K562 (cell line): ENCODE measurements at regions not wholly inside any gene's neighbourhood (a gene's known extent, or its start where the extent isn't known, plus 50 kb on each side); places are given as distances from the start of the nearest gene placed in this dataset.

ENCODE experiments used
- ATAC-seq: fragments of 200-7000 bp; cut with Tn5 transposase; 3 replicates; pipeline ENCODE4 v1.9.1; 2020; ENCODE audit warnings: moderate library complexity
- BruUV-seq: library from RNA; stranded (reverse); fragments of 400-500 nt; replicated peaks from 2 replicates; lab custom pipeline; 2021; lab: Mats Ljungman, UMichigan
- CTCF ChIA-PET: fragments of 300-600 bp; formaldehyde crosslinking; extraction: SDS; loops from one replicate; lab custom pipeline; 2021; ENCODE audit warnings: low intra/inter-chr PET ratio; lab: Yijun Ruan, JAX
- POLR2A ChIA-PET: fragments of 300-600, 350-650 bp; sonication (Branson Sonifier 250); formaldehyde crosslinking; extraction: SDS; loops from one replicate; lab custom pipeline; 2021; ENCODE audit warnings: antibody characterized with exemption, inconsistent platforms; lab: Yijun Ruan, JAX
- DNase-seq, 4 experiments: peaks; one replicate each; pipeline versions ENCODE4 v3.0.0 to v3.0.0-alpha.2; 2011 to 2018; ENCODE audit warnings: low spot score in 3 of 4, mixed read lengths in 3 of 4; ENCODE audit errors: extremely low read depth in 1 of 4
- FAIRE-seq: peaks from 2 replicates; lab custom pipeline; 2011; peaks lifted over from hg19 to GRCh38; lab: Jason Lieb, UNC
- H2AFZ ChIP-seq: 2 replicates; pipeline ENCODE4 v1.6.0; 2011; ENCODE audit warnings: low read depth, low read length, control low read depth, inconsistent platforms
- H3K27ac ChIP-seq: fragments of 200-600 bp; 3 replicates; pipeline ENCODE4 v1.8.0; 2011; ENCODE audit warnings: low read depth, mild to moderate bottlenecking, control low read depth, inconsistent platforms, low read length, moderate library complexity, mixed read lengths; ENCODE audit errors: extremely low read depth
- H3K27me3 ChIP-seq, 2 experiments: fragments of 300-600 bp in 1 of 2; 2 replicates in 1 of 2; 3 replicates in 1 of 2; pipeline versions ENCODE4 v1.6.0 to v1.8.0; 2011; ENCODE audit warnings: inconsistent platforms in 2 of 2, low read length in 2 of 2, mild to moderate bottlenecking in 1 of 2, mixed read lengths in 1 of 2, moderate library complexity in 1 of 2; ENCODE audit not compliant: control insufficient read depth in 2 of 2, insufficient read depth in 2 of 2
- H3K36me3 ChIP-seq: fragments of 300-600 bp; 3 replicates; pipeline ENCODE4 v1.8.0; 2011; ENCODE audit warnings: mild to moderate bottlenecking, low read length, inconsistent platforms; ENCODE audit not compliant: control insufficient read depth, insufficient read depth
- H3K4me1 ChIP-seq, 2 experiments: fragments of 200-600 bp in 1 of 2; replicated peaks in 1 of 2; 2 replicates in 1 of 2; 3 replicates in 1 of 2; pipeline versions ENCODE4 v1.5.1 to v1.8.0; 2011; ENCODE audit warnings: inconsistent platforms in 2 of 2, low read length in 2 of 2, mild to moderate bottlenecking in 1 of 2, mixed read lengths in 1 of 2, moderate library complexity in 1 of 2; ENCODE audit not compliant: control insufficient read depth in 2 of 2, insufficient read depth in 2 of 2
- H3K4me2 ChIP-seq: 2 replicates; pipeline ENCODE4 v1.6.1; 2011; ENCODE audit warnings: low read length, control low read depth, inconsistent platforms, mixed read lengths; ENCODE audit not compliant: insufficient read depth
- H3K4me3 ChIP-seq: fragments of 200-600 bp; sonication (generic), shearing (Covaris generic); 2 replicates; pipeline ENCODE4 v1.5.1; 2016; ENCODE audit warnings: control low read depth, inconsistent platforms
- H3K79me2 ChIP-seq: fragments of 200-600 bp; 3 replicates; pipeline ENCODE4 v1.8.0; 2011; ENCODE audit warnings: low read length, inconsistent platforms; ENCODE audit not compliant: control insufficient read depth, insufficient read depth
- H3K9ac ChIP-seq, 2 experiments: 2 replicates each; pipeline versions ENCODE4 v1.6.0 to v1.6.1; 2011; ENCODE audit warnings: low read depth in 2 of 2, low read length in 2 of 2, control low read depth in 1 of 2, inconsistent platforms in 1 of 2, mild to moderate bottlenecking in 1 of 2, mixed read lengths in 1 of 2; ENCODE audit not compliant: insufficient read depth in 1 of 2
- H3K9me1 ChIP-seq: one replicate; pipeline ENCODE4 v1.6.0; 2011; ENCODE audit warnings: inconsistent platforms, mild to moderate bottlenecking, low read length, moderate library complexity; ENCODE audit not compliant: control insufficient read depth, insufficient read depth
- H3K9me3 ChIP-seq: replicated peaks from 2 replicates; pipeline ENCODE4 v1.5.1; 2011; ENCODE audit warnings: low read depth, low read length, inconsistent platforms; ENCODE audit not compliant: control insufficient read depth, insufficient read depth
- H4K20me1 ChIP-seq: replicated peaks from 2 replicates; pipeline ENCODE4 v1.6.1; 2011; ENCODE audit warnings: low read length, inconsistent platforms, mixed read lengths; ENCODE audit not compliant: control insufficient read depth, insufficient read depth
- CTBP1 ChIP-seq: fragments of 450-650 bp; IDR thresholded peaks from 2 replicates; pipeline ENCODE4 v1.6.1; 2016; ENCODE audit warnings: borderline replicate concordance
- GATAD2B ChIP-seq: fragments of 450-650 bp; IDR thresholded peaks from 2 replicates; pipeline ENCODE4 v1.6.1; 2017; ENCODE audit warnings: mild to moderate bottlenecking, borderline replicate concordance
- MEF2D ChIP-seq: conservative IDR thresholded peaks from 2 replicates; pipeline ENCODE4 v1.6.1; 2016; ENCODE audit warnings: low read depth, missing genetic modification characterization, missing compliant biosample characterization
- TBP ChIP-seq: optimal IDR thresholded peaks from 2 replicates; pipeline ENCODE3; 2011; ENCODE audit warnings: low read depth, low read length, improper control_type of control experiment
- ZFPM2 ChIP-seq: fragments of 250-450 bp; sonication (Bioruptor Pico); IDR thresholded peaks from 2 replicates; pipeline ENCODE4 v1.5.1; 2022; ENCODE audit warnings: mild to moderate bottlenecking
- ZNF133 ChIP-seq: fragments of 250-450 bp; sonication (Bioruptor Pico); IDR thresholded peaks from 2 replicates; pipeline ENCODE4 v1.4.0; 2020; ENCODE audit warnings: mild to moderate bottlenecking
- ZNF23 ChIP-seq: fragments of 250-450 bp; sonication (Bioruptor Pico); IDR thresholded peaks from 2 replicates; pipeline ENCODE4 v1.4.0; 2020; ENCODE audit warnings: mild to moderate bottlenecking
- ZNF668 ChIP-seq: fragments of 250-450 bp; sonication (Bioruptor Pico); IDR thresholded peaks from 2 replicates; pipeline ENCODE4 v1.8.0; 2022; ENCODE audit warnings: mild to moderate bottlenecking, inconsistent platforms
- ZNF717 ChIP-seq: fragments of 250-450 bp; sonication (Bioruptor Pico); IDR thresholded peaks from 2 replicates; pipeline ENCODE4 v1.5.0; 2021
- WGBS: fragments of 100-300 bp; shearing (Covaris generic); methylation state at CpG from one replicate; pipeline ENCODE4 v1.1.6; 2016; ENCODE audit warnings: low coverage, mixed read lengths; ENCODE audit not compliant: insufficient coverage; ENCODE audit errors: missing lambda C conversion rate; 5-methylcytosine and 5-hydroxymethylcytosine counted together
- in situ Hi-C: fragments of 300-500 bp; cut with MboI; formaldehyde crosslinking; loops from 4 replicates; pipeline ENCODE4 v1.15.0; 2018; ENCODE audit warnings: inconsistent platforms, mixed read lengths
- intact Hi-C: fragments of 100-400 bp; cut with micrococcal nuclease; formaldehyde crosslinking; loops from 2 replicates; pipeline ENCODE4 v1.14.2; 2022
- TF ChIP-seq, protein P1 (sequence below), 2 experiments: fragments of 450-650 bp in 1 of 2; sonication (generic) in 1 of 2; formaldehyde crosslinking in 1 of 2; IDR thresholded peaks in 1 of 2; conservative IDR thresholded peaks in 1 of 2; 2 replicates each; pipeline versions ENCODE4 v1.6.1 to v1.8.1; 2016 to 2023; ENCODE audit warnings: mild to moderate bottlenecking in 2 of 2, moderate library complexity in 2 of 2, inconsistent platforms in 1 of 2, missing genetic modification reagents in 1 of 2
- TF ChIP-seq, protein P2 (sequence below): sonication (generic); formaldehyde crosslinking; IDR thresholded peaks from 2 replicates; pipeline ENCODE4 v1.8.0; 2022; ENCODE audit warnings: mild to moderate bottlenecking, missing genetic modification reagents

DNA sequence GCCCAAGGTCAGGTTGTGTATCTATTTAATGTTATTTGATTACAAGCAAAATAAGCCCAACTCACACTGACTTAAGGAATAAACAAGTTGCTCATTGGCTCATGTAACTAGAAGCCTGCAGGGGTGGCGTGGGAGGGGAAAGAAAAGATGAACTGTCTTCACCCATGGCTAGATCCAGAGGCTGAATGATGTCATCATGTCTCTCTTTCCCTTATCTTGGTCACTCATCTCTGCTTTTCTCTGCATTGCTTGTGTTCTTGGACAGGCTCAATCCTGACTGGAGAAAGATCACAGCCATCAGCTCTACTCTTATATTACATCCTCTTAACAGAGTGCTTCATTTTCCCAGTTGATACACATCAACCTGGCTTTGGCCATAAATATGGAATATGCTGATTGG is 290.0 kb upstream of the DIAPH2 start:
- H3K9me3 ChIP-seq: no peaks in the 10 kb centered on the region
- DNase-seq: no peak
- H3K4me3 ChIP-seq: no peak overlapping the region
- no peak overlapping the region for H2AFZ ChIP-seq
- no peak for ATAC-seq
- no peak for FAIRE-seq
- no TSS peak for BruUV-seq
- no peaks in the 10 kb centered on the region for H3K4me1 ChIP-seq
- in situ Hi-C loops (no loop called here), intact Hi-C loops (no loop called here)
- H3K9me1 ChIP-seq: no peaks in the 10 kb centered on the region
- POLR2A ChIA-PET: no interaction called here
- WGBS: 0% methylated on average over 1 of the region's 1 CpG
- H3K36me3 ChIP-seq: no peaks in the 10 kb centered on the region
- no peak for TF ChIP-seq MEF2D
- TF ChIP-seq, protein P1, sequence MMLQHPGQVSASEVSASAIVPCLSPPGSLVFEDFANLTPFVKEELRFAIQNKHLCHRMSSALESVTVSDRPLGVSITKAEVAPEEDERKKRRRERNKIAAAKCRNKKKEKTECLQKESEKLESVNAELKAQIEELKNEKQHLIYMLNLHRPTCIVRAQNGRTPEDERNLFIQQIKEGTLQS (IDR thresholded peaks at IDR 0.05): 0 out of 2 replicates have a peak, but pooled peaks have one; percentile 15
- TF ChIP-seq, protein P1 (CRISPR knock-in tag; conservative IDR thresholded peaks at IDR 0.05): no peak
- no peak overlapping the region for H3K9ac ChIP-seq
- H3K27me3 ChIP-seq: no peaks in the 10 kb centered on the region
- no peaks in the 10 kb centered on the region for H3K79me2 ChIP-seq
- H3K4me2 ChIP-seq: no peak overlapping the region
- CTCF ChIA-PET: no interaction called here
- no peak overlapping the region for H3K27ac ChIP-seq
- H4K20me1 ChIP-seq: no peaks in the 10 kb centered on the region

DNA sequence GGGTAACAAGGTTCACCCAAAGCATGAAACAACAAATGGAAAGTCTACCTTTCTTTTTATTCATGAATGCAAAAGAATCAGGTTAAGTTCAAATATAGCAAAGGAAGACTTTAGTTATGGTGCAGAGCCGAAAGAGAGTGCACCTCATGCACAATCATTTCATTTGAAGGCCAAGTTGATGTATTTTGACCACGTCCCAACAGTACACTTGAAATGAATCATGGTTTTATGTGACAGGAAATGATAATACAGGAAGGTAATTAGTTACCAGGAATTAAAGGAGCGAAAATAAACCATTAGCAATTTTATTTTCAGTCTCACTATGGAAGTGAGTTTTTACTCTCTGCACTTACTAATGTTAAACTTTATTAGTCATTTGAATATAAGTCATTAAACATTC is 281.2 kb upstream of the DIAPH2 start:
- H3K79me2 ChIP-seq: no peaks in the 10 kb centered on the region
- no peaks in the 10 kb centered on the region for H3K36me3 ChIP-seq
- no peaks in the 10 kb centered on the region for H3K27me3 ChIP-seq
- no peaks in the 10 kb centered on the region for H3K9me3 ChIP-seq
- BruUV-seq: no TSS peak
- H3K27ac ChIP-seq: no peak overlapping the region
- POLR2A ChIA-PET: no interaction called here
- no peaks in the 10 kb centered on the region for H3K9me1 ChIP-seq
- no peak for DNase-seq
- intact Hi-C loops: no loop called here
- no peak overlapping the region for H3K9ac ChIP-seq
- ATAC-seq: no peak
- H2AFZ ChIP-seq: no peak overlapping the region
- CTCF ChIA-PET: no interaction called here
- H3K4me2 ChIP-seq: no peak overlapping the region
- 0% methylated on average over 3 of the region's 3 CpGs for WGBS
- FAIRE-seq: no peak
- H3K4me1 ChIP-seq: no peaks in the 10 kb centered on the region
- in situ Hi-C loops: no loop called here
- no peaks in the 10 kb centered on the region for H4K20me1 ChIP-seq
- H3K4me3 ChIP-seq: no peak overlapping the region
- TF ChIP-seq ZFPM2 (no peak), CTBP1 (no peak), TBP (no peak), ZNF133 (CRISPR knock-in tag) (no peak), ZNF717 (no peak), GATAD2B (no peak), ZNF23 (CRISPR knock-in tag) (no peak), ZNF668 (CRISPR knock-in tag) (no peak)
- TF ChIP-seq, protein P2, sequence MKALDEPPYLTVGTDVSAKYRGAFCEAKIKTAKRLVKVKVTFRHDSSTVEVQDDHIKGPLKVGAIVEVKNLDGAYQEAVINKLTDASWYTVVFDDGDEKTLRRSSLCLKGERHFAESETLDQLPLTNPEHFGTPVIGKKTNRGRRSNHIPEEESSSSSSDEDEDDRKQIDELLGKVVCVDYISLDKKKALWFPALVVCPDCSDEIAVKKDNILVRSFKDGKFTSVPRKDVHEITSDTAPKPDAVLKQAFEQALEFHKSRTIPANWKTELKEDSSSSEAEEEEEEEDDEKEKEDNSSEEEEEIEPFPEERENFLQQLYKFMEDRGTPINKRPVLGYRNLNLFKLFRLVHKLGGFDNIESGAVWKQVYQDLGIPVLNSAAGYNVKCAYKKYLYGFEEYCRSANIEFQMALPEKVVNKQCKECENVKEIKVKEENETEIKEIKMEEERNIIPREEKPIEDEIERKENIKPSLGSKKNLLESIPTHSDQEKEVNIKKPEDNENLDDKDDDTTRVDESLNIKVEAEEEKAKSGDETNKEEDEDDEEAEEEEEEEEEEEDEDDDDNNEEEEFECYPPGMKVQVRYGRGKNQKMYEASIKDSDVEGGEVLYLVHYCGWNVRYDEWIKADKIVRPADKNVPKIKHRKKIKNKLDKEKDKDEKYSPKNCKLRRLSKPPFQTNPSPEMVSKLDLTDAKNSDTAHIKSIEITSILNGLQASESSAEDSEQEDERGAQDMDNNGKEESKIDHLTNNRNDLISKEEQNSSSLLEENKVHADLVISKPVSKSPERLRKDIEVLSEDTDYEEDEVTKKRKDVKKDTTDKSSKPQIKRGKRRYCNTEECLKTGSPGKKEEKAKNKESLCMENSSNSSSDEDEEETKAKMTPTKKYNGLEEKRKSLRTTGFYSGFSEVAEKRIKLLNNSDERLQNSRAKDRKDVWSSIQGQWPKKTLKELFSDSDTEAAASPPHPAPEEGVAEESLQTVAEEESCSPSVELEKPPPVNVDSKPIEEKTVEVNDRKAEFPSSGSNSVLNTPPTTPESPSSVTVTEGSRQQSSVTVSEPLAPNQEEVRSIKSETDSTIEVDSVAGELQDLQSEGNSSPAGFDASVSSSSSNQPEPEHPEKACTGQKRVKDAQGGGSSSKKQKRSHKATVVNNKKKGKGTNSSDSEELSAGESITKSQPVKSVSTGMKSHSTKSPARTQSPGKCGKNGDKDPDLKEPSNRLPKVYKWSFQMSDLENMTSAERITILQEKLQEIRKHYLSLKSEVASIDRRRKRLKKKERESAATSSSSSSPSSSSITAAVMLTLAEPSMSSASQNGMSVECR (CRISPR knock-in tag): no peak
